ENCODE measurements at regions not wholly inside any gene's neighbourhood (a gene's known extent, or its start where the extent isn't known, plus 50 kb on each side); places are given as distances from the start of the nearest gene placed in this dataset.

DNA sequence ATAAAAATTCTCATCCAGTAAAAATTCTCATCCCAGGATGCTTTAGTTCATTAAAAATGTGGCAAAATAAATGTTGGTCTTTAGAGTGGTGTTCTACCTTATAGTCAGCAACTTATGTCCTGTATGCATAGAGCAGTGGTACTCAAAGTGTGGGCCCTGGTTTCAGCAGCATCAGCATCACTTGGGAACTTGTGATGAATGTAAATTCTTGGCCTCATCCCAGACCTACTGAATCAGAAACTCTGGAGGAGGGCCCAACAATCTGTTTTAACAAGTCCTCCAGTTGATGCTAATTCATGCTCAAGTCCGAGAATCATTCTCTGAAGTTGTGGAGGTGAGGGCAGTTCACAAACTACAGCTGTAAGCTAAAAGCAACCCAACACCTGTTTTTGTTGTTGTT lies 307.3 kb upstream of the SATB1 start:
- WGBS, 2 donors: 36 to 38% methylated on average over 1 of the region's 1 CpG
- H3K27ac ChIP-seq: no peak overlapping the region
- H3K4me1 ChIP-seq: no peaks in the 10 kb centered on the region
- no peak for DNase-seq (ENCODE audit: low spot score in 2 of 2)
- no peaks in the 10 kb centered on the region for H3K36me3 ChIP-seq
- no peaks in the 10 kb centered on the region for H3K27me3 ChIP-seq
- TF ChIP-seq EP300 (IDR thresholded peaks at IDR 0.05): no peak
- TF ChIP-seq, protein P1, sequence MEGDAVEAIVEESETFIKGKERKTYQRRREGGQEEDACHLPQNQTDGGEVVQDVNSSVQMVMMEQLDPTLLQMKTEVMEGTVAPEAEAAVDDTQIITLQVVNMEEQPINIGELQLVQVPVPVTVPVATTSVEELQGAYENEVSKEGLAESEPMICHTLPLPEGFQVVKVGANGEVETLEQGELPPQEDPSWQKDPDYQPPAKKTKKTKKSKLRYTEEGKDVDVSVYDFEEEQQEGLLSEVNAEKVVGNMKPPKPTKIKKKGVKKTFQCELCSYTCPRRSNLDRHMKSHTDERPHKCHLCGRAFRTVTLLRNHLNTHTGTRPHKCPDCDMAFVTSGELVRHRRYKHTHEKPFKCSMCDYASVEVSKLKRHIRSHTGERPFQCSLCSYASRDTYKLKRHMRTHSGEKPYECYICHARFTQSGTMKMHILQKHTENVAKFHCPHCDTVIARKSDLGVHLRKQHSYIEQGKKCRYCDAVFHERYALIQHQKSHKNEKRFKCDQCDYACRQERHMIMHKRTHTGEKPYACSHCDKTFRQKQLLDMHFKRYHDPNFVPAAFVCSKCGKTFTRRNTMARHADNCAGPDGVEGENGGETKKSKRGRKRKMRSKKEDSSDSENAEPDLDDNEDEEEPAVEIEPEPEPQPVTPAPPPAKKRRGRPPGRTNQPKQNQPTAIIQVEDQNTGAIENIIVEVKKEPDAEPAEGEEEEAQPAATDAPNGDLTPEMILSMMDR (IDR thresholded peaks at IDR 0.05): no peak
- TF ChIP-seq POLR2A (IDR thresholded peaks at IDR 0.05): no peak
- no peaks in the 10 kb centered on the region for H3K9me3 ChIP-seq
- H3K4me3 ChIP-seq: no peak overlapping the region

DNA sequence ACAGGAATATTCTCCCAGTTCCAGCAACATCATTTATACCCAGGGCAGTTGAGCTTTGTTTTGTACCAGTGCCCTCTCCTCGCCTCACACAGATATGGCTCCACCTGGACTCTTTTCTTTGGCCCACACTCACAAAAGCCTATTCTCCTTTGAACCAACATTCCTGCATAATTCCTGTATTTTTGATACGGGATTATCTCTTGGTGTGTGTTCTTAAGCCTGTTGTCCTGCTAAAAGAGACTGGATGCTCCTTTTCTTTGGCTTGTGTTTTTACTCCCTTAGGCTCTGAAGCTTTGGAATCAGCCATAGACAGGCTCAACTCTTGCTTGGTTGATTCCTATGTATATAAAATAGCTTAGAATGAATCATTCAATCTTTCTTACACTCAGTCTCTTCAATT lies 305.4 kb upstream of the SATB1 start:
- Histone ChIP-seq H3K4me3 (no peak overlapping the region), H3K4me1 (peaks cover 0 to 6% (median 0%) of the 10 kb centered on the region in 4 donors), H3K27me3 (no peaks in the 10 kb centered on the region), H3K27ac (no peak overlapping the region), H3K9me3 (no peaks in the 10 kb centered on the region), H3K36me3 (no peaks in the 10 kb centered on the region)
- no peak for TF ChIP-seq EP300 (IDR thresholded peaks at IDR 0.05)
- TF ChIP-seq, protein P1 (IDR thresholded peaks at IDR 0.05): no peak
- no peak for TF ChIP-seq POLR2A (IDR thresholded peaks at IDR 0.05)
- no peak for DNase-seq (ENCODE audit: low spot score in 2 of 2)
- WGBS, 2 donors: 67 to 72% methylated on average over 2 of the region's 2 CpGs

DNA sequence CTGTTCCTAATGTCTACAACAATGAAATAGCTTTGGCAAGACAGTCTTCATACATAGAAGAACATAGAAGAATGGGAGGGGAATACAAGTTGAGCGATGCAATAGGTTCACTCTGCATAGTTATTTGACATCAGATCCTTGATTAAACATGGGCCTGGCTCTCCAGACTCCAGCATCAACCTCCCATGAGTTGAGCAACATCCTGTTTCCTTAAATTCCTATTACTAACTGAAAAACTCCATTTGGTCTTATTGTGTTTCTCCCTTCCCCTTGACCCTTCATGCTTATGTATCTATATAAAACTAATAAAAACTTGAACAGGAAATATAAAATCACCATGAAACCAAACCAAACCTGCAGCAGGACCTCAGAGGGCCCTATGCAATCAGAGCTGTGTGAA lies 304.5 kb upstream of the SATB1 start:
- no peak for DNase-seq (ENCODE audit: low spot score in 2 of 2)

DNA sequence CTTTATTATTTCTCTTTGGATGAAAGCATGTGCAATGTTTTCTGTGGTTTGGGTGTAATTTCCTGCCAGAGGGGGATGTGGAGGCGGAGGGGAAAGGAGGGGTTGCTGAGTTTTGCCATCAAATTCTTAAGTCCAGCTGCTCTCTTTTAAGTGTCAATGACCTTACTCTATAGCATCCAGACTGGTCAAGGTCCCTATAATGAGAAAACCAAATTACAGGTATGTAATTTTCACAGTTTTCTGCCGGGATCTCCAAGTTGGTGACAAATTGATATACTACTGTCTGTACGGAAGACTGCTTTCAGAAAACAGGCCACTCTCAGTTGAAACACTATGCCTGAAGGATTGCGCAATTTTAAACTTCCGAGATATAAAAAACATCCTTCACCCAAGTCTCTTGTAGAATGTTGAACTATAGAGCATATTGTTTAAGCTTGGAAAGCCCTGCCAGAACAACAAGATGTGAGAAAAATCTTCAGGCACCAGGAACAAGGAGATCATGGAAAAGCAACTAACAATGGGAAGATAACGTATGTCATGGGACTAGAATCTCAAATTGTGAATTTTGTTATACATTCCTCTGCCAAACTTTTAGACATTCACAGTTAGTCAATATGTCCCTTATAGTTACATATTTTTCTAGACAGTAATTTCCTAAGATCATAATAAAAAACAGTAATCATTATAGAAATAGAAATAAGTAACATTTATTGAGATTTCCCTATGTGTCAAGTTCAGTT lies 300.7 kb upstream of the SATB1 start:
- Histone ChIP-seq H3K9me3 (no peaks in the 10 kb centered on the region), H3K4me3 (no peak overlapping the region), H3K27ac (peak overlapping the region in 2 of 4 donors; percentile 18 to 36)

More for the DNA sequence above, 304.5 kb upstream of the SATB1 start:
- Histone ChIP-seq H3K27me3 (no peaks in the 10 kb centered on the region), H3K27ac (no peak overlapping the region), H3K4me1 (peaks cover 0 to 11% (median 2%) of the 10 kb centered on the region in 4 donors), H3K4me3 (no peak overlapping the region), H3K36me3 (no peaks in the 10 kb centered on the region), H3K9me3 (no peaks in the 10 kb centered on the region)
- 83 to 92% methylated on average over 1 of the region's 1 CpG for WGBS, 2 donors
- TF ChIP-seq EP300 (IDR thresholded peaks at IDR 0.05) (no peak), POLR2A (IDR thresholded peaks at IDR 0.05) (no peak)
- TF ChIP-seq, protein P1 (IDR thresholded peaks at IDR 0.05): no peak

DNA sequence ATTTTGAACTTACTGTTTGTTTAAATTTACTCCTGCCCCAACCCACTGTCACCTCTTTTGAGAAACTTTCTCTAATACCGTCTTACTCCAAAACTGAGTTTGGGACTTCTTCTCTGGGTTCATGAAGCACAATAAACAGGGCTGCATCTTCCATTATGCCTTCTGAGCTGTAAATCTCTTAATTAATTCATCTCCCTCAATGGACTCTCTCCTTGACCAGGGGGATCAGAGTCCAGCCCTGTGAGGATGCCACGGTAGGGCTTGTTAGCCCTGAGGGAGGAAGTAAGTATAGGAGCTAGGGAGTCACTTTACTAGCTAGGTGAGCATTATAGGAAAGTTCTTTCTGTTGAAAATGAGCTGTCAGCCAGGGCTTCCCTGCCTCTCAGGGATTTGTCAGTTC lies 299.3 kb upstream of the SATB1 start:
- TF ChIP-seq, protein P1 (IDR thresholded peaks at IDR 0.05): no peak
- TF ChIP-seq EP300 (IDR thresholded peaks at IDR 0.05) (no peak), POLR2A (IDR thresholded peaks at IDR 0.05) (no peak)
- H3K27ac ChIP-seq: no peak overlapping the region
- WGBS, 2 donors: 54 to 67% methylated on average over 2 of the region's 2 CpGs
- no peak for DNase-seq (ENCODE audit: low spot score in 2 of 2)
- H3K9me3 ChIP-seq: no peaks in the 10 kb centered on the region
- H3K27me3 ChIP-seq: no peaks in the 10 kb centered on the region
- H3K36me3 ChIP-seq: no peaks in the 10 kb centered on the region
- no peak overlapping the region for H3K4me3 ChIP-seq
- peaks cover 0 to 11% (median 2%) of the 10 kb centered on the region in 4 donors for H3K4me1 ChIP-seq

More for the DNA sequence above, 300.7 kb upstream of the SATB1 start:
- DNase-seq (ENCODE audit: low spot score in 2 of 2): no peak
- no peaks in the 10 kb centered on the region for H3K27me3 ChIP-seq
- WGBS, 2 donors: 33 to 38% methylated on average over 6 of the region's 6 CpGs
- no peaks in the 10 kb centered on the region for H3K36me3 ChIP-seq
- TF ChIP-seq EP300 (IDR thresholded peaks at IDR 0.05): peak in 1 of 2 donors; percentile 18
- TF ChIP-seq, protein P1 (IDR thresholded peaks at IDR 0.05): no peak
- peaks cover 0 to 11% (median 2%) of the 10 kb centered on the region in 4 donors for H3K4me1 ChIP-seq
